Panc1 (cell line): ENCODE measurements at regions not wholly inside any gene's neighbourhood (a gene's known extent, or its start where the extent isn't known, plus 50 kb on each side); places are given as distances from the start of the nearest gene placed in this dataset.

ENCODE experiments used
- ATAC-seq: fragments of 200-7000 bp; cut with Tn5 transposase; 2 replicates; pipeline ENCODE4 v1.9.1; 2020; ENCODE audit warnings: mild to moderate bottlenecking, moderate library complexity
- BruUV-seq: library from RNA; stranded (reverse); fragments of 400-500 nt; replicated peaks from 2 replicates; lab custom pipeline; 2021; lab: Mats Ljungman, UMichigan
- CTCF ChIA-PET: fragments of 300-600 bp; sonication (Branson Sonifier 250); formaldehyde crosslinking; loops from one replicate; lab custom pipeline; 2022; ENCODE audit warnings: antibody characterized with exemption; lab: Charles Lee
- POLR2A ChIA-PET: fragments of 300-600 bp; sonication (Branson Sonifier 250); formaldehyde crosslinking; loops from one replicate; lab custom pipeline; 2022; ENCODE audit warnings: antibody characterized with exemption; lab: Charles Lee
- DNase-seq: peaks from one replicate; pipeline ENCODE4 v3.0.0-alpha.2; 2010; ENCODE audit warnings: low read depth, low spot score
- H3K27ac ChIP-seq: 2 replicates; pipeline ENCODE4 v1.5.1; 2011; ENCODE audit warnings: mild to moderate bottlenecking, low read length, inconsistent platforms
- H3K27me3 ChIP-seq: fragments of 200-500 bp; sonication (Bioruptor generic); 2 replicates; pipeline ENCODE4 v1.6.0; 2014; ENCODE audit warnings: low read length, inconsistent platforms; ENCODE audit not compliant: control insufficient read depth, insufficient read depth
- H3K36me3 ChIP-seq: fragments of 200-500 bp; sonication (Bioruptor generic); 2 replicates; pipeline ENCODE4 v1.5.1; 2014; ENCODE audit warnings: inconsistent platforms, mild to moderate bottlenecking, low read length, moderate library complexity; ENCODE audit not compliant: control insufficient read depth, insufficient read depth
- H3K4me1 ChIP-seq: 2 replicates; pipeline ENCODE4 v1.5.1; 2011; ENCODE audit warnings: inconsistent platforms, mild to moderate bottlenecking, low read length, moderate library complexity; ENCODE audit not compliant: control insufficient read depth, insufficient read depth
- H3K4me3 ChIP-seq, 2 experiments: 2 replicates each; pipeline ENCODE4 v1.5.1; 2011 to 2012; ENCODE audit warnings: low read depth in 2 of 2, low read length in 2 of 2, mild to moderate bottlenecking in 2 of 2, inconsistent platforms in 1 of 2, moderate library complexity in 1 of 2
- H3K9me3 ChIP-seq: fragments of 200-500 bp; sonication (Bioruptor generic); 2 replicates; pipeline ENCODE4 v1.5.1; 2014; ENCODE audit warnings: low read depth, mild to moderate bottlenecking, inconsistent platforms, low read length, moderate library complexity; ENCODE audit not compliant: control insufficient read depth, insufficient read depth
- CTCF ChIP-seq: fragments of 450-650 bp; IDR thresholded peaks from 2 replicates; pipeline ENCODE4 v1.5.1; 2017; ENCODE audit warnings: mild to moderate bottlenecking
- POLR2AphosphoS5 ChIP-seq: IDR thresholded peaks from 2 replicates; pipeline ENCODE4 v1.6.1; 2012; ENCODE audit warnings: mild to moderate bottlenecking, low read depth, low read length, moderate library complexity
- REST ChIP-seq, 2 experiments: IDR thresholded peaks; 2 replicates each; pipeline ENCODE4 v1.6.1; 2011 to 2012; ENCODE audit warnings: low read depth in 2 of 2, control low read depth in 1 of 2, low read length in 1 of 2, mild to moderate bottlenecking in 1 of 2, moderate library complexity in 1 of 2; ENCODE audit not compliant: insufficient read depth in 1 of 2
- SIN3A ChIP-seq: IDR thresholded peaks from 2 replicates; pipeline ENCODE4 v1.6.1; 2012; ENCODE audit warnings: low read depth, mild to moderate bottlenecking, low read length, moderate library complexity, borderline replicate concordance; ENCODE audit not compliant: insufficient read depth
- TCF7L2 ChIP-seq: IDR thresholded peaks from 2 replicates; pipeline ENCODE4 v1.6.1; 2011; ENCODE audit warnings: mild to moderate bottlenecking, low read depth, low read length, inconsistent platforms
- in situ Hi-C: cut with HindIII; loops from 2 replicates; pipeline ENCODE4 v1.10.0; 2016; ENCODE audit warnings: low sequenced_read_pairs, low pct_unique_long_range_greater_than_20kb
- intact Hi-C: fragments of 100-400 bp; cut with micrococcal nuclease; formaldehyde crosslinking; loops from one replicate; pipeline ENCODE4 v1.10.0; 2022; ENCODE audit not compliant: unreplicated experiment

GRCh38 chrX:149262086-149262485, 243.0 kb downstream of the IDS start:
- Histone ChIP-seq H3K27ac (no peak overlapping the region), H3K27me3 (no peaks in the 10 kb centered on the region), H3K4me3 (no peak overlapping the region), H3K4me1 (no peaks in the 10 kb centered on the region), H3K36me3 (no peaks in the 10 kb centered on the region), H3K9me3 (no peaks in the 10 kb centered on the region)
- ChIA-PET POLR2A (no interaction called here), CTCF (no interaction called here)
- BruUV-seq = no TSS peak
- intact Hi-C loops = no loop called here
- DNase-seq (no peak), ATAC-seq (no peak)
- in situ Hi-C loops = no loop called here
- no peak for TF ChIP-seq TCF7L2
- no peak for TF ChIP-seq POLR2AphosphoS5
- no peak for TF ChIP-seq SIN3A
- TF ChIP-seq CTCF = no peak
- no peak for TF ChIP-seq REST (IDR thresholded peaks at IDR 0.05; ENCODE audit: insufficient read depth in 1 of 2, low read depth in 2 of 2, low read length in 1 of 2)

GRCh38 chrX:149259241-149259640, 245.9 kb downstream of the IDS start:
- Histone ChIP-seq H3K9me3 (no peaks in the 10 kb centered on the region), H3K36me3 (no peaks in the 10 kb centered on the region), H3K4me1 (no peaks in the 10 kb centered on the region), H3K27me3 (no peaks in the 10 kb centered on the region), H3K4me3 (no peak overlapping the region), H3K27ac (no peak overlapping the region)
- POLR2A ChIA-PET = no interaction called here
- CTCF ChIA-PET = no interaction called here
- TF ChIP-seq POLR2AphosphoS5 (no peak), TCF7L2 (no peak), CTCF (no peak), REST (IDR thresholded peaks at IDR 0.05; ENCODE audit: insufficient read depth in 1 of 2, low read depth in 2 of 2, low read length in 1 of 2) (no peak), SIN3A (no peak)
- no peak for ATAC-seq
- DNase-seq = no peak
- intact Hi-C loops = no loop called here
- BruUV-seq = no TSS peak
- in situ Hi-C loops = no loop called here
